ENCODE measurements at regions not wholly inside any gene's neighbourhood (a gene's known extent, or its start where the extent isn't known, plus 50 kb on each side); places are given as distances from the start of the nearest gene placed in this dataset.

DNA sequence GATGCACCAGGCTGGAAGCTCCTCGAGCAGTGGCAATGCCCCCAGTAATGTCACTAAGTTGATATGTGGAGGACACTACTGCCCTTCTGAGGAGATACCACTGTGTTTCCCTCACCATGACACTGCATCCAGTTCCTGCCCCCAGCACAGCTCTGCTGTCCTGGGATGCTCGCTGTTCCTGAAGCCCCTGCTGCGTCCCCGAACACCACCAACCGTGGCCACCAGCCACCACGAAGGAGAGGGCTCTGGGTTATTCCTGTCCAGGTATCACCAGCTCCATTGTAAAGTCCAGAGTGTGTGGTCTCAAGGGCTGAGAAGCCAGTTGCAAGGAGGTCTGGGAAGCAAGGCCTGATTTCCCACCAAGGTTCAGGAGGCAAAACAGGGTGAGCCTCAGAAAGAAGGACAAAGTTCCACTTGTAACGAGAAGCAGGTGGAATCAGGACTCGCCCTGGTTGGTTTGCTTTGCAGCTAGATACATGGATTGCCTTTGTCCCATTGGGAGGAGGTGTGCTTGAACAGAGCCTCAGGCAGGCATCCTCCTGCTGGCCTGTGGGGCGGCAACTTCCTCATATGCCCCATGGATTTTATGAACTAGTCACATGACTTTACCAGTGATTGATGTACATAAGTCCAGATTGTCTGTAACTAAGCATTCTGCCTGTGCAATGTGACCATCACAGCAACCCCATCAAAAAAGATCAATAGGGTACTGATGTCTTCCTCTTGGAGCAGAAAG, 427.0 kb upstream of the VSTM2A start:
- TF ChIP-seq EZH2 (IDR thresholded peaks at IDR 0.05; ENCODE audit: borderline replicate concordance, low read depth, low read length, severe bottlenecking) (no peak), POLR2AphosphoS5 (IDR thresholded peaks at IDR 0.05; ENCODE audit: insufficient read depth, low read depth, low read length) (no peak), JUN (IDR thresholded peaks at IDR 0.05; ENCODE audit: borderline replicate concordance, insufficient read depth, insufficient read length, low read depth) (no peak), FOS (IDR thresholded peaks at IDR 0.05; ENCODE audit: borderline replicate concordance, insufficient read depth, low read length) (no peak)
- TF ChIP-seq, protein P1, sequence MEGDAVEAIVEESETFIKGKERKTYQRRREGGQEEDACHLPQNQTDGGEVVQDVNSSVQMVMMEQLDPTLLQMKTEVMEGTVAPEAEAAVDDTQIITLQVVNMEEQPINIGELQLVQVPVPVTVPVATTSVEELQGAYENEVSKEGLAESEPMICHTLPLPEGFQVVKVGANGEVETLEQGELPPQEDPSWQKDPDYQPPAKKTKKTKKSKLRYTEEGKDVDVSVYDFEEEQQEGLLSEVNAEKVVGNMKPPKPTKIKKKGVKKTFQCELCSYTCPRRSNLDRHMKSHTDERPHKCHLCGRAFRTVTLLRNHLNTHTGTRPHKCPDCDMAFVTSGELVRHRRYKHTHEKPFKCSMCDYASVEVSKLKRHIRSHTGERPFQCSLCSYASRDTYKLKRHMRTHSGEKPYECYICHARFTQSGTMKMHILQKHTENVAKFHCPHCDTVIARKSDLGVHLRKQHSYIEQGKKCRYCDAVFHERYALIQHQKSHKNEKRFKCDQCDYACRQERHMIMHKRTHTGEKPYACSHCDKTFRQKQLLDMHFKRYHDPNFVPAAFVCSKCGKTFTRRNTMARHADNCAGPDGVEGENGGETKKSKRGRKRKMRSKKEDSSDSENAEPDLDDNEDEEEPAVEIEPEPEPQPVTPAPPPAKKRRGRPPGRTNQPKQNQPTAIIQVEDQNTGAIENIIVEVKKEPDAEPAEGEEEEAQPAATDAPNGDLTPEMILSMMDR (IDR thresholded peaks at IDR 0.05; ENCODE audit: extremely low read depth in 1 of 2, insufficient read depth in 1 of 2, low read depth in 1 of 2, low read length in 2 of 2): no peak
- TF ChIP-seq, protein P2, sequence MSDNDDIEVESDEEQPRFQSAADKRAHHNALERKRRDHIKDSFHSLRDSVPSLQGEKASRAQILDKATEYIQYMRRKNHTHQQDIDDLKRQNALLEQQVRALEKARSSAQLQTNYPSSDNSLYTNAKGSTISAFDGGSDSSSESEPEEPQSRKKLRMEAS (IDR thresholded peaks at IDR 0.05; ENCODE audit: insufficient read depth, insufficient read length): no peak
- BruUV-seq (replicated peaks): no TSS peak
- ChIA-PET POLR2A (no interaction called here), CTCF (no interaction called here)
- no peak overlapping the region for H2AFZ ChIP-seq (ENCODE audit: low read depth, low read length)
- no peak overlapping the region for H3K27ac ChIP-seq (ENCODE audit: insufficient read depth, low read depth, low read length)
- H3K4me1 ChIP-seq (ENCODE audit: control insufficient read depth, extremely low read depth, insufficient read depth, low read length): no peaks in the 10 kb centered on the region
- H3K79me2 ChIP-seq (ENCODE audit: control insufficient read depth, insufficient read depth, low read length): no peaks in the 10 kb centered on the region
- H3K9ac ChIP-seq (replicated peaks; ENCODE audit: extremely low read depth, insufficient read depth, low read length): no peak overlapping the region
- intact Hi-C loops (cut with micrococcal nuclease) (no loop called here), dilution Hi-C loops (cut with MboI; ENCODE audit: extremely low pct_ligation_motif_present, low sequenced_read_pairs) (no loop called here)
- FAIRE-seq: no peak
- no peaks in the 10 kb centered on the region for H3K36me3 ChIP-seq (ENCODE audit: control insufficient read depth in 2 of 2, extremely low read depth in 1 of 2, insufficient read depth in 2 of 2, low read length in 2 of 2)
- no peak overlapping the region for H3K4me3 ChIP-seq (replicated peaks in 1 of 3; ENCODE audit: insufficient read depth in 1 of 3, low read depth in 1 of 3, low read length in 3 of 3)
- H3K9me1 ChIP-seq (replicated peaks; ENCODE audit: control insufficient read depth, extremely low read depth, insufficient read depth, low read length): no peaks in the 10 kb centered on the region
- no peak overlapping the region for H3K4me2 ChIP-seq (ENCODE audit: insufficient read depth, low read length)
- H3K9me3 ChIP-seq (replicated peaks; ENCODE audit: control insufficient read depth, insufficient read depth, low read length): peaks cover 6% of the 10 kb centered on the region
- H3K27me3 ChIP-seq (ENCODE audit: control insufficient read depth in 2 of 2, insufficient read depth in 2 of 2, low read length in 2 of 2): no peaks in the 10 kb centered on the region
- no peaks in the 10 kb centered on the region for H4K20me1 ChIP-seq (replicated peaks; ENCODE audit: control insufficient read depth, extremely low read depth, insufficient read depth, low read length)
- no peak for DNase-seq (ENCODE audit: low read depth, low spot score)

Data from endothelial cell of umbilical vein (primary cell).